AG09319 (cell line): ENCODE measurements at regions not wholly inside any gene's neighbourhood (a gene's known extent, or its start where the extent isn't known, plus 50 kb on each side); places are given as distances from the start of the nearest gene placed in this dataset.

ENCODE experiments used
- DNase-seq: peaks from one replicate; pipeline ENCODE4 v3.0.0-alpha.2; 2010; ENCODE audit warnings: low read depth; ENCODE audit errors: extremely low read depth
- CTCF ChIP-seq: IDR thresholded peaks from 2 replicates; pipeline ENCODE4 v1.5.1; 2011; ENCODE audit warnings: low read depth, mild to moderate bottlenecking, inconsistent platforms, low read length, moderate library complexity

GRCh38 chr5:68467794-68468193 is 252.2 kb downstream of the PIK3R1 start:
- DNase-seq = no peak
- no peak for TF ChIP-seq CTCF

GRCh38 chr5:68468322-68468721 is 252.8 kb downstream of the PIK3R1 start:
- no peak for TF ChIP-seq CTCF
- no peak for DNase-seq

- no peak for DNase-seq
- no peak for TF ChIP-seq CTCF
Measured at GRCh38 chr5:68475476-68475983, 260.0 kb downstream of the PIK3R1 start.

GRCh38 chr5:68476854-68477253 is 261.3 kb downstream of the PIK3R1 start:
- TF ChIP-seq CTCF = no peak
- no peak for DNase-seq

- TF ChIP-seq CTCF = no peak
- no peak for DNase-seq
Measured at GRCh38 chr5:68478301-68479095, 262.9 kb downstream of the PIK3R1 start.

GRCh38 chr5:68479524-68479923 is 264.0 kb downstream of the PIK3R1 start:
- no peak for DNase-seq
- no peak for TF ChIP-seq CTCF

GRCh38 chr5:68480335-68480940 is 264.9 kb downstream of the PIK3R1 start:
- DNase-seq = no peak

More at GRCh38 chr5:68480335-68480940, 264.9 kb downstream of the PIK3R1 start:
- no peak for TF ChIP-seq CTCF
